ENCODE measurements at regions not wholly inside any gene's neighbourhood (a gene's known extent, or its start where the extent isn't known, plus 50 kb on each side); places are given as distances from the start of the nearest gene placed in this dataset.

DNA sequence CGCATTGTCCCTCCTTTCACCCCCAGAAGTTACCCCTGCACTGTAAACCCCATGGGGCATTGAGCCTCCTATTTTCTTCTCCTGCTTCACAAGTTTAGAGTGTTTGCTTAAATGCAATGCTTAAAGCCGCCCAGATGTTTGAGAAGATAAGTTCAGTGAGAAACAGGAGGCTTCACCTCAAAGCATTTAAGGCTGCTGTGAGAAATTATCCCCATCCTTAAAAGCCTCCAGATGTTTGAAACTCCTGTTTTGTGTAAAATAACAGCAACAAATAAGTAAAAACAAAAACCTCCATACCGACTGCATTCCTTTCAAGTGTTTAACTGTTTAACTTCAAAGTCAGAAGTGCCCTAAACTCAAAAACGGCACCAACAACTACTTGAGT lies 81.8 kb downstream of the RTP5 start:
- H2AFZ ChIP-seq (ENCODE audit: low read depth, low read length, poor library complexity, severe bottlenecking), result no peak overlapping the region
- H3K4me1 ChIP-seq (ENCODE audit: control insufficient read depth in 1 of 2, insufficient read depth in 2 of 2, low read length in 2 of 2), result no peaks in the 10 kb centered on the region
- H3K9me2 ChIP-seq (ENCODE audit: insufficient read depth), result no peaks in the 10 kb centered on the region
- H3K9me3 ChIP-seq (ENCODE audit: control insufficient read depth in 1 of 2, insufficient read depth in 1 of 2, low read depth in 1 of 2, low read length in 2 of 2), result no peaks in the 10 kb centered on the region
- H3K9ac ChIP-seq (ENCODE audit: low read length), result no peak overlapping the region
- no peak overlapping the region for H3K4me2 ChIP-seq (ENCODE audit: low read length)
- H3K4me3 ChIP-seq (replicated peaks in 1 of 2; ENCODE audit: low read depth in 1 of 2, low read length in 2 of 2), result no peak overlapping the region
- H4K20me1 ChIP-seq (ENCODE audit: insufficient read depth), result no peaks in the 10 kb centered on the region
- RAD21 ChIA-PET (ENCODE audit: low non-redundant PET in 1 of 2, low total read pairs in 2 of 2, uncharacterized antibody in 2 of 2, unreplicated experiment in 2 of 2), result interaction anchor here in 1 of 2 experiments (1.2 kb wide), 1 partner anchor 69 kb away, joined by 3 read pairs; no protein-coding TSS in a partner anchor
- POLR2A ChIA-PET, result no interaction called here
- intact Hi-C loops (cut with micrococcal nuclease), result no loop called here
- ATAC-seq (no peak), DNase-seq (ENCODE audit: low read depth, low spot score) (no peak)
- no peaks in the 10 kb centered on the region for H3K79me2 ChIP-seq (ENCODE audit: insufficient read depth, low read length)
- no peak overlapping the region for H3K27ac ChIP-seq (ENCODE audit: low read depth, low read length)
- H3K36me3 ChIP-seq (ENCODE audit: control insufficient read depth in 1 of 2, insufficient read depth in 2 of 2, low read length in 2 of 2), result no peaks in the 10 kb centered on the region
- TF ChIP-seq POLR2A (IDR thresholded peaks at IDR 0.05; ENCODE audit: borderline replicate concordance, extremely low read depth, insufficient read depth, insufficient read length) (no peak), ZNF274 (IDR thresholded peaks at IDR 0.05; ENCODE audit: low read depth, low read length) (no peak), POLR2AphosphoS5 (IDR thresholded peaks at IDR 0.05; ENCODE audit: low read depth, low read length) (no peak), EGR1 (IDR thresholded peaks at IDR 0.05; ENCODE audit: low read depth) (no peak), CBX3 (IDR thresholded peaks at IDR 0.05; ENCODE audit: low read depth) (no peak), JUND (IDR thresholded peaks at IDR 0.05) (no peak), YY1 (IDR thresholded peaks at IDR 0.05; ENCODE audit: extremely low read depth, insufficient replicate concordance, low read depth, low read length) (no peak), ELF1 (IDR thresholded peaks at IDR 0.05; ENCODE audit: borderline replicate concordance, low read depth) (no peak)
- TF ChIP-seq, protein P1, sequence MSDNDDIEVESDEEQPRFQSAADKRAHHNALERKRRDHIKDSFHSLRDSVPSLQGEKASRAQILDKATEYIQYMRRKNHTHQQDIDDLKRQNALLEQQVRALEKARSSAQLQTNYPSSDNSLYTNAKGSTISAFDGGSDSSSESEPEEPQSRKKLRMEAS (IDR thresholded peaks at IDR 0.05), result no peak
- TF ChIP-seq, protein P2, sequence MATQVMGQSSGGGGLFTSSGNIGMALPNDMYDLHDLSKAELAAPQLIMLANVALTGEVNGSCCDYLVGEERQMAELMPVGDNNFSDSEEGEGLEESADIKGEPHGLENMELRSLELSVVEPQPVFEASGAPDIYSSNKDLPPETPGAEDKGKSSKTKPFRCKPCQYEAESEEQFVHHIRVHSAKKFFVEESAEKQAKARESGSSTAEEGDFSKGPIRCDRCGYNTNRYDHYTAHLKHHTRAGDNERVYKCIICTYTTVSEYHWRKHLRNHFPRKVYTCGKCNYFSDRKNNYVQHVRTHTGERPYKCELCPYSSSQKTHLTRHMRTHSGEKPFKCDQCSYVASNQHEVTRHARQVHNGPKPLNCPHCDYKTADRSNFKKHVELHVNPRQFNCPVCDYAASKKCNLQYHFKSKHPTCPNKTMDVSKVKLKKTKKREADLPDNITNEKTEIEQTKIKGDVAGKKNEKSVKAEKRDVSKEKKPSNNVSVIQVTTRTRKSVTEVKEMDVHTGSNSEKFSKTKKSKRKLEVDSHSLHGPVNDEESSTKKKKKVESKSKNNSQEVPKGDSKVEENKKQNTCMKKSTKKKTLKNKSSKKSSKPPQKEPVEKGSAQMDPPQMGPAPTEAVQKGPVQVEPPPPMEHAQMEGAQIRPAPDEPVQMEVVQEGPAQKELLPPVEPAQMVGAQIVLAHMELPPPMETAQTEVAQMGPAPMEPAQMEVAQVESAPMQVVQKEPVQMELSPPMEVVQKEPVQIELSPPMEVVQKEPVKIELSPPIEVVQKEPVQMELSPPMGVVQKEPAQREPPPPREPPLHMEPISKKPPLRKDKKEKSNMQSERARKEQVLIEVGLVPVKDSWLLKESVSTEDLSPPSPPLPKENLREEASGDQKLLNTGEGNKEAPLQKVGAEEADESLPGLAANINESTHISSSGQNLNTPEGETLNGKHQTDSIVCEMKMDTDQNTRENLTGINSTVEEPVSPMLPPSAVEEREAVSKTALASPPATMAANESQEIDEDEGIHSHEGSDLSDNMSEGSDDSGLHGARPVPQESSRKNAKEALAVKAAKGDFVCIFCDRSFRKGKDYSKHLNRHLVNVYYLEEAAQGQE (IDR thresholded peaks at IDR 0.05; ENCODE audit: low read depth), result no peak
- TF ChIP-seq, protein P3, sequence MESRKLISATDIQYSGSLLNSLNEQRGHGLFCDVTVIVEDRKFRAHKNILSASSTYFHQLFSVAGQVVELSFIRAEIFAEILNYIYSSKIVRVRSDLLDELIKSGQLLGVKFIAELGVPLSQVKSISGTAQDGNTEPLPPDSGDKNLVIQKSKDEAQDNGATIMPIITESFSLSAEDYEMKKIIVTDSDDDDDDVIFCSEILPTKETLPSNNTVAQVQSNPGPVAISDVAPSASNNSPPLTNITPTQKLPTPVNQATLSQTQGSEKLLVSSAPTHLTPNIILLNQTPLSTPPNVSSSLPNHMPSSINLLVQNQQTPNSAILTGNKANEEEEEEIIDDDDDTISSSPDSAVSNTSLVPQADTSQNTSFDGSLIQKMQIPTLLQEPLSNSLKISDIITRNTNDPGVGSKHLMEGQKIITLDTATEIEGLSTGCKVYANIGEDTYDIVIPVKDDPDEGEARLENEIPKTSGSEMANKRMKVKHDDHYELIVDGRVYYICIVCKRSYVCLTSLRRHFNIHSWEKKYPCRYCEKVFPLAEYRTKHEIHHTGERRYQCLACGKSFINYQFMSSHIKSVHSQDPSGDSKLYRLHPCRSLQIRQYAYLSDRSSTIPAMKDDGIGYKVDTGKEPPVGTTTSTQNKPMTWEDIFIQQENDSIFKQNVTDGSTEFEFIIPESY (IDR thresholded peaks at IDR 0.05; ENCODE audit: extremely low read depth, insufficient replicate concordance, low read length), result no peak
- CTCF ChIA-PET, result no interaction called here
- H3K27me3 ChIP-seq (ENCODE audit: insufficient read depth, low read length), result no peaks in the 10 kb centered on the region
- BruUV-seq (replicated peaks), result no TSS peak
